Renal cortex interstitium (tissue), 11 donors: ENCODE measurements at regions not wholly inside any gene's neighbourhood (a gene's known extent, or its start where the extent isn't known, plus 50 kb on each side); places are given as distances from the start of the nearest gene placed in this dataset.

Experiments used
- DNase-seq, 11 donors: peaks; one replicate each; pipeline ENCODE4 v3.0.0-alpha.2; 2013; ENCODE audit warnings: low read depth in 9 of 11, low spot score in 4 of 11; ENCODE audit errors: extremely low read depth in 1 of 11

DNA sequence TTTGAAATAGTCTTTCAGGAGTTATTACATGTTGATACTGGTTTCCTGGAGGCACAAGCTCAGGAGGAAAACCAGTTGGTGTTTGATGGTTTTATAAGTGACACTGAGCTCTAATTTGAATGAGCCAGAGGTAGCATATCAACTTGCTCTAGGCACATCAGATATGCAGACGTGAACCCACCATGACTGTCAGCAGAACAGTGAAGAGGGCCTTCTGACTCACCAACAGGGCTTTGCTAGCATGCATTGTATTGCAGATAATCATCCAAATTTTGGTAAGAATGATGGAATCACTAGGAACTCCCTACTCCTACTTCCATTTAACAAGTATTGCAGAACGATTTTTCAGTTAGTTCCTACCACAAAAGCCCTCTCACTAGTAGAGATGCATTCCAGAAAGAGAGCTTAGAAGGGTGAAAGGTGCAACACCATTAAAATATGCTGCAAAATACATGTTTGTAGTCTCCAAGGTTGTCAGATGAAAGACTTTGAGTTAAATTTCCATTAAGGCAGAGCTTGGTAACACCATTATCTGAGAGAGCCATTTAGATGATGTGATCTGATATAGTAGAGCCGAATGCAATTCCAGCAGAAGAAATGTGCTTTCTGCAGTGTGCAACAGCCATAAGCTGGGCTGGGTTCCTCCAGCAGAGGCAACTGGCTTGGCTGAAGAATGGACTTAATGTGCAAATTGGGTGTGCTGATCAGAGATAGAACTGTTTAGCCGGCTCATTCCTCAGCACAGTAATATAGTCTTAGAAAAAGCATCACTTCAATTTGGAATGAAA, 968.7 kb upstream of the ADGRB3 start:
- no peak for DNase-seq

DNA sequence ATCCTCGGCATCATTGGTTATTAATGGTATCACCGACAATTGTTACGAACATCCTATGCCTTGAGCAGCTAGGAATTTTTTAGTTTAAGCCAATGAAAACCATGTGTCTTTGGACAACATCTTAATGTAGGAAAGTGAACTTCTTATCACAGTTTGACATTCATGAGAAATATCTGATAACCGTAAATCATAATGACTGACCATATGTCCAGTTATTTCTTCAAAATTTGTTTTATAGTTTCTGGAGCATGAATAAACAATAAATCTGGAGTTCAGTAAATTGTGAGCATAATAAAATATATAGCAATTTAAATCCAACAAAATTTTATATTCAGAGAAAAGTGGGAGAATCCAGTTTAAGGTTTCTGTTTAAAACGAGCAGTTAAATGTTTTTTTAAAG, 970.1 kb upstream of the ADGRB3 start:
- no peak for DNase-seq

DNA sequence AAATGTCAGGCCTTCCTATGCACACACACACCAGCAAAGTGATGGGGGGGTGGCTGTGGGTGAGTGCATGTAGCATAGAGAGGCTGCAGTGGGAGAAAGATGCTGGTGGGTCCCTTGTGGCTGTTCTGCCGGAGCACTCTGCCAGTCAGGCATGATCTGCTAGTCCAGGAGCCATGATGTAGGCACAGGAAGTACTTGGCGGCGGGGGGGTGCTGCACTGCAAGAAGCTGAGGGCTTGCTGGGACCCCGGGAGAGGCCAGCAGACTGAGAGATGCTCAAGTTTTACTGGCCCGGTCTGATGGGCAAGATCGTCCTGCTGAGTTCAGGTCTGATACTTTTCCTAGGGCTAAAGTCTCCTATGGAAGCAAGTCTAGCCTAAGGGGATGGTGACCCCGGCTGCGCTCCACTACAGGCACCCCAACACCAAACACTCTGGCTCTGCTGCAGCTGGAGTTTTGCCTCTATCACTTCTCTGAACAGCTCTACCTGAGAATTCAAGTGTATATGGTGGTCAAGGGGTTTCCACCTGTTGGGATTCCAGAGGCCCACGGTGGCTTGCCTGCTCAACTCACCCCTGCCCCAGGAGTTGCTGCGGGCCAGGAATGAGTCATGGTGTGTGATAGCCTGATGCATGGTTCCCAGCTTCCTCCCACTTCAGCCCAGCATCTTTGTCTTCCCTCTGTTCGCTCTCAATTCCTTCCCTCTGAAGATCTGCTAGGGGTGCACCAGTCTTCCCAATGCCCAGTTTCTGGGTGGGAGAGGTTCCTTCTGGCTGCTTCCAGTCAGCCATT, 971.8 kb upstream of the ADGRB3 start:
- DNase-seq, result no peak

DNA sequence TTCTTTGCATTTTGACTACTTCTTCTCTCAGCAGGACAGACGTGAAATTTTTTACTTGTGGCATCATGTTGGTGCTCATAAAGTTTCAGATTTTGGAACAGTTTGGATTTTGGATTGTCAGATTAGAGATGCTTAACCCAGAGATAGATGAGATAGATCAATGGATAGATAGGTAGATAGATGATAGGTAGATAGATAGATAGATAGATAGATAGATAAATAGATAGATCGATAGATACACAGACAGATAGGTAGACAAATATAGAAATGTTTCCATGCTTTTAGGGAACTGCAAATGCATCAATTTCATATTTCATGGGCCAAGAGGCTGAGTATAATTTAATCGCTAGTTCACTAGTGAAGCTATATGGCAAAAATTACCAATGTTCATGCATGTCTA, 981.5 kb upstream of the ADGRB3 start:
- no peak for DNase-seq

DNA sequence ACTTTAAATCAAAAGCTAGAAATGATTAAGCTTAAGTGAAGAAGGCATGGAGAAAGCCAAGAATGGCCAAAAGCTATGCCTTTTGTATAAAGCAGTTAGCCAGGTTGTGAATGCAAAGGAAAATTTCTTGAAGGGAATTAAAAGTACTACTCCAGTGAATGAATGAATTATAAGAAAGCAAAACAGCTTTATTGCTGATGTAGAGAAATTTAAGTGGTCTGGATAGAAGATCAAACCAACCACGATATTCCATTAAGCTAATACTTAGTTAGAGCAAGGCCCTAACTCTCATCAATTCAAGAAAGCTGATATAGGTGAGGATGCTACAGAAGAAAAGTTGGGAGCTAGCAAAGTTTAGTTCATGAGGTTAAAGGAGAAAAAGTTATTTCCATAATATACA, 988.5 kb upstream of the ADGRB3 start:
- no peak for DNase-seq

DNA sequence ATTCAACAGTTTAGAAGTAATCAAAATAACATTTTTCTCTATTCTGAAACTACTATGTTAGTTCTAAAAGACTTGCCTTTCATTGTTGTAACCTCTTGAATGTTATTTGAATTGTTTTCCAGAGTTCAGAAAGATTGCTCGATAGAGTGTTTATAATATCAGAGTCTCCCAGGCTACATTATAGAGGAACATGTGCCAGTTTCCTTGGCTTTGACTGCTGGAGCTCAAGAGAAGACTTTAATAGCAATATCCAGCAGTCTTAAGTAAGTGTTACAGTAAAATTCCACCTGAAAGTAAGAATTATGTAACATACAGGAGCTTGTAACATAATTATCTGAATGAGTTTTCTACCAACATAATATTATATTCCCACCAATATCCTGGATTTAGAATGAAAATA, 991.8 kb upstream of the ADGRB3 start:
- no peak for DNase-seq

DNA sequence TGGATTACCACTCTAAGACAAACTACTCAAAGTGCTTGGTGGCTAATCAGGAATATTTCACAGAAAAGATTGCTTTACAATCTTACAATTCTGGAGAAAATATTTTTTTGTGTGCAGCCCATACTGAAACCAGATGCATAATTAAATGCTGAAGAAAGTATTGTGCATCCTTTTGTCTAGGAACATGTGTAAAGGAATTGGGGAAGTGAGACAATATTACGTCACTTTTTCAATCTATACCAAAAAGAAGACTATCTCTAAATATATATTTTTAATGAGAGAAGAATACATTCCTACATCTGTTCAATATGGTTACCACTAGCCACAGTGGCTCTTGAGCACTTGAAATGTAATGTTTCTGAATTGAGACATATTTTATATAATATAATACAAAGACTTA, 992.5 kb upstream of the ADGRB3 start:
- DNase-seq, result no peak

DNA sequence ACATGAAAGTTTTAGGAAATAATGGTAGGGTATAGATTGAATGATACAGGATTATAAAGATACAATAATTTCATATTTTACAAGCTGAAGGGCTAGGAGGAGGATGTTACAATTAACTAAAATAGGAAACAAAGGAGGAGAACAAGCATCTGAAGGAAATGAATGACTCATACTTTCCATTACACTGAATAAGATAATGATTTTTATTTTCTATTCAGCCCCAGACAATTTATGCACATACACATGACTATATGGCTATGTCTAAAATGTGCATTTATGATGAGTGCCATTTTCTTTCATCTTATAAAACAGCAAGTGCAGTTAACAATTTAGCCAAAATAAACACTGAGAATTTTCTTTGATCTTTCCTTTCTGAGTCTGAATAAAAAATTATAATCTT, 994.6 kb upstream of the ADGRB3 start:
- DNase-seq, result no peak

DNA sequence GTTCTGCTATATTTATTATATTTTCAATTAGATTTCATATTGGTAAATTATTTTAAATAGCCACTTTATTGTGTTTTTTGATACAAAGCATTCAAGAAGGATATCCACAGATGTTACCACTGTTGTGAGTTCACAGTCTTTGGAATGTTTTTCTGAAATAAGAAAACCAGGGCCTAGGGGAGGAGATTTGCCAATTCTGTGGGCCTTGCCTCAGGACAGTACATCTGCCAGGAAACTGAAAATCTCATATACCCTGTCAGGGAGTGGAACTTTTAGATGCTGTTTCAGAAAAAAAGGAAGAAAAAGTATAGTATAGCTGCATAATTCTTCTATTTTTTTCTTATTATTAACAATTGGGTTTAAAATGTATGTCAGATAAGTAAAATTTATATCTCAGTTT, 995.9 kb upstream of the ADGRB3 start:
- no peak for DNase-seq

DNA sequence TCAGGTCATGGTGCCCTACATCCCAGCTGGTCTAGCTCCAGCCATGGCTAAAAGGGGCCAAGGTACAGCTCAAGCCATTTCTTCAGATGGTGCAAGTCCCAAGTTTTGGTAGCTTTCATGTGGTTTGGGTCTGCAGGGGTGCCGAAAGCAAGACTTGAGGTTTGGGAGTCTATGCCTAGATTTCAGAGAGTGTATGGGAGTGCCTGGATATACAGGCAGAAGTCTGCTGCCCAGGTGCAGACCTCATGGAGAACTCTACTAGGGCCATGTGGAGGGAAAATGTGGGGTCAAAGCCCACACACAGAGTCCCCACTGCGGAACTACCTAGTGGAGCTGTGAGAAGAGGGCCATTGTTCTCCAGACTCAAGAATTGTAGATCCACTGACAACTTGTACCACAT, 1000.9 kb upstream of the ADGRB3 start:
- DNase-seq, result no peak

DNA sequence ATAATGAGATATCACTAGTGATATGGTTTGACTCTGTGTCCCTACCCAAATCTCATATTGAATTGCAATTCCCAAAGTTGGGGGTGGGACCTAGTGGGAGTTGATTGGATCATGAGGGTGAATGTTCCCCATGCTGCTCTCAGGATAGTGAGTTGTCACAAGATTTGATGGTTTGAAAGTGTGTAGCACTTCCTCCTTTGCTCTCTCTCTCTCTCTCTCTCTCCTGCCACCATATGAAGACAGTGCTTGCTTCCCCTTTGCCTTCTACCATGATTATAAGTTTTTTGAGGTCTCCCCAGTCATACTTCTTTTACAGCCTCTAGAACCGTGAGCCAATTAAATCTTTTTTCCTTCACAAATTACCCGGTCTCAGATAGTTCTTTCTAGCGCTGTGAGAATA, 1002.0 kb upstream of the ADGRB3 start:
- DNase-seq, result no peak

DNA sequence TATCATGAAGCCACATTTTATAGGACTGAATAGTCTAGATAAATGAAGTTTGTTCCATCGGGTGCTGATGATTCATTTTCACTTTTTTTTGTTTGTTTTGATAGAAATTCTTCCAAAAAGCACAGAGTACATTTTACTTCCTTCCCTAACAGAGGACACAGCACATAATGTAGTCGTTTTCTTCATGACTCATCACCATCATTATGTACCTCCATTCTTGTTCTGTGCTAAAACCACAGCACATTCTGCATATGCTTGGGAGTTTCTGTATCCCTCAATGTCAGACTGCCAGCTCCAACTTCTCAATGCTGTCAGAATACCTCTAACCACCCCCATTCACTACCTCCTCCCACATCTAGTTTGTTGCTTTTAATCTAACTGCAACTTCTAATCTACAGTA, 1004.9 kb upstream of the ADGRB3 start:
- no peak for DNase-seq

DNA sequence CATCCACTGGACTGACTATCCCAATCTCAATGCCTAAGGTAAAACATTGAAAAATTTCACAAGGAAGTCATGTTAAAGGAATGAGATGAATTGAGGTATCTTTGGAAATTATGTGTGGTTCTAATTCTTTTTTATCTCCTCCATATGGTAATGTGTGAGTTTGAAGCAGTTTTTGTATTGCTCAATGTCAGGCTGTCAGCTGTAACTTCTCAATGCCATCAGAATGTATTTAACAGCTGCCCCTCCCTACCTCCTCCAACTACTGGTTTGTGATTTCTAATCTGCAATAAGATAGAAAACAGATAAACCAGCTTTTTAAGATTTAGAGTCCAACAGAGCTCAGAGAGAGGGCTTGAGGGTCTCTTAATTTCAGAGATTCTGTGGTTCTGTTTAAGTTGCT, 1005.8 kb upstream of the ADGRB3 start:
- DNase-seq, result no peak

DNA sequence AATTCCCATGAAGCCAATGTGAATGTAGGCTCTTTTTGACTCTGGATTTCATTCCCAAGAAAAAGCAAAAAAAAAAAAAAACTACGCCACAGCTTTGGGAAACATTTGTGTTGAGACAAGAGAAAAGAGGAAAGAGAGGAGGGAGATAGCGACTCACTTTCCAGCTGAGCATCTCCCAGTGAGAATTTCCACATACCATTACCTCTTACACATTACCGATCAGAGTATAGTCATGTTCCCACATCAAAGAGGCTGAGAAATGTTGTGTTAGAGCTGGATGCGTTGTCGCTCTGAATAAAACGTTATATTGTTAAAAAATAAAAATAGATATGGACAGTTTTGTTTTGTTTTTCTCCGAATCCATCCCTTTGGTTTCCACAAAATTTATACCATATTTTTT, 1019.3 kb upstream of the ADGRB3 start:
- no peak for DNase-seq

DNA sequence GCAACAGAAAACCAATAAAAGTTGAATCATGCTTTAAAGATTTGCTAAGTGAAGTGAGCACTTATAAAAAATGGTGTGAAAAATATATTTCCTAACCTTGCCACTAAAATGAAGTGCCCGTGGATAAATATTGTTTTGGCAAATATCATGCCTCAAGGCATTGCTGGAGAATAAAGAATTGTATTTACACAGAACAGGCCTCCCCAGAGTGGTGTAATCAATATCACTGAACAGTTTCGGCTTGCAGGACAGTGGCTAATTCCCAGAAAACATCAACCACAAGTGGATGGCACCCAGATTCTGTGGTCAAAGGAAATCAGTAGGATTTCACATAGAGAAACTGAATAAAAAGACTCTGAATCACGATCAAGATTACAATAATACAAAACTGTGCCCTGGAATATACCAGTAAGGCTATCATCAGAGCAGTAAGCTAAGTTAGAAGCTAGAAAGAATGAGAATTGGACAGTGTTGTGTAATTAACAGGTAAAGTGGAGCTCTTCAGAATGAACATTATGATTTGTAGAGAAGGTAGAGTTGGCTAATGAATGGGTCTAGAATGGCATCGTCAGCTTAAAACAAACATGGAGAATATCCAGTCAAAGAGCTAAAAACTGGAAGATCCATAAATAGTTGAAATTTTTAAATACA, 1026.9 kb upstream of the ADGRB3 start:
- no peak for DNase-seq

DNA sequence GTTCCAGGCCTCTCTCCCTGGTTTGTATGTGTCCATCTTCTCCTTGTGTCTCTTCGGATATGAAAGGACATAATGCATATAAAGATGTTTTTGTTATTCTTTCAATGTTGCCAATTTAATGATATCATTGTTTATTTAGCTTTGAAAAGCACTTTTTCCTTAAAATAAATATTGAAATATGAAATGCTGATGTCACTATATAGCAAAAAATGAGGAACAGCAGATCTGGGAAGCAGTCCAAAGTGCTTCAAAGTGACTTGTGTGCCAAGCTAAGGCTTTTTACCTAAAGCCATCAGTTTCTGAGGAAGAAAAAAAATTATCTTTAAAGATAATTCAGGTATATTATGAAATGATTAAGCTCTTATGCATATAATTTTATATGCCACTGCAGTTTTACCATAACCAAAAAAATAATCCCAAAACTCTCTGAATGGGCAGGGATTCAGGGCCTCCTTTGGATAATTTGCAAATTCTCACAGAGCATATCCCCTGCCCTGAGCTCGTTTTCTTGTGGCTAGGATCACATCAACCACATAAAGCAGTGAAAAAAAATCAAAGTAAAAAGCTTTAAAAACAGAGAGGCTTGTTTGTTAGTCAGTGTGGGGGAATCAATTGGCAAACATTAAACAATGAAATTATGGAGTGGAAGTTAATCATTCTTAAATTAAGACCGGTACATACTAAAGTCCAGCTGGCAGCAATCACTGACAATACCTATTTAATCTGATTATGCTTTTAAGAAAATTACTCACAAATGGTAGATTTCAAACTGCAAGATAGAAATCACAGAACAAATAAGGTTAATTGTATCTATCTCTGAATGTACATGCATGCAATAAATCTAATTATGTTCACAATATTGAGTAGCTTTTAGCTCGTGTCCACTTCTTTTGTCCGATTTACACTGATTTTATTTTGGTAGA, 1027.9 kb upstream of the ADGRB3 start:
- DNase-seq, result no peak

DNA sequence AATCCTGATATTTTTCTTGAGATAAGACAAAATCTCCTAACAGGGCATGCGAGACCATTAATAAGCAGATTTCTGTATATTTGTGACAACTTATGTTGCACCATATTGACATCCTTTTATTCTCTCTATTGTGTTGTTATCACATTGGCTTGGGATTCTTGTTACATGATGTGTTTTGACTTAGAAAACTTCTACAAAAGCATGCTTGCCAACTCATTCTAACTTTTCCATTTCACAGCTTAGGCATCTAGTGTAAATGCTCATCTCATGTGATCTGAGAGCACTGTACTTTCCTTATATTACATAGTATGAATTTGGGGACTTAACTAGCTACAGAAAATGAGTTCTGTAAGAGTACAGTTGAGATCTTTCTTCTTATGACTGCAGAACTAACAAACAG, 1040.7 kb upstream of the ADGRB3 start:
- no peak for DNase-seq

DNA sequence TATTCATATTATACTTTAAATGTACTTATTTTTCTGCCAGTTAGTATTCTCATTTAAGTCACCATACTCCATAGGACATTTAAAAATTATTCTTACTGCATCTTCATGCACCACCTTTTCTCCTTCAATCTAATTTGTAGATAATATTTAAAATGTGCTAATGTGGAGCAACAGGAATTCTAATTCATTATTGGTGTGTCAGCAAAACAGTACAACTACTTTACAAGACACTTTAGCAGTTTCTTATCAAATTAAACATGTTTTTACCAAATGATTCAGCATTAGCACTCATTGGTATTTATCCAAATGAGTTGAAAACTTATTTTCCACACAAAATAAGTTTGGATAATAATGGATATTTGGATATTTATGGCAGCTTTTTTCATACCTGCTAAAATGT, 1041.8 kb upstream of the ADGRB3 start:
- no peak for DNase-seq

DNA sequence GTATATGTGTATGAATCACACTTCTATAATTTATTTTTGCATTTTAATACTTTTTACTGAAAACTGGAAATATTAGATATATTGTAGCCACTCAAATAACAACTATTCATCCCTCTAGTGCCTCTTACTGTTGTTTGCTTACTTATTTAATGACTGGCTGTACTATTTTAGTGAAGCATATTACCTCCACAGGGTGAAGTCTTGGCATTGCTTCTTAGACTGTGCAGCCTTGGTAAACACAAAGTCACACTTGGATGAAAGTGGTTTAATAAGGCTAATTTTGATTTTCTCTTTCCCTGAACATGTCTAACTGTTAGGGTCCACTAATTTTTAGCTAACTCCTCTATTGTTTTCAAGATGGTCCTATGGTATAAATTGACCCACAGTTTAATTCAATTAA, 1043.2 kb upstream of the ADGRB3 start:
- DNase-seq, result no peak
